DMS114 treated with DMSO at 0.1 percent for 48 hours (cell line): ENCODE measurements at regions not wholly inside any gene's neighbourhood (a gene's known extent, or its start where the extent isn't known, plus 50 kb on each side); places are given as distances from the start of the nearest gene placed in this dataset.
A peak's percentile ranks its signal among the peaks of the same experiment; 100 is the strongest.

Experiments used
- DNase-seq: peaks from one replicate; lab custom pipeline; 2025; ENCODE audit not compliant: unreplicated experiment; lab: John Stamatoyannopoulos, UW

- no peak for DNase-seq
These were observed 539.4 kb upstream of the GJE1 start for GRCh38 chr6:141593311-141593710.

GRCh38 chr6:141587482-141588266 is 545.1 kb upstream of the GJE1 start:
- DNase-seq: no peak

- DNase-seq: no peak
These were observed 551.7 kb upstream of the GJE1 start for GRCh38 chr6:141580988-141581552.

GRCh38 chr6:141580131-141580530 is 552.6 kb upstream of the GJE1 start:
- no peak for DNase-seq

- no peak for DNase-seq
These were observed 556.0 kb upstream of the GJE1 start for GRCh38 chr6:141576751-141577150.

- DNase-seq: peak; percentile 90
These were observed 569.6 kb upstream of the GJE1 start for GRCh38 chr6:141562851-141563763.

GRCh38 chr6:141562186-141562811 is 570.4 kb upstream of the GJE1 start:
- DNase-seq: peak; percentile 78

- DNase-seq: peak; percentile 73
These were observed 571.6 kb upstream of the GJE1 start for GRCh38 chr6:141561154-141561553.

GRCh38 chr6:141552463-141552862 is 580.3 kb upstream of the GJE1 start:
- no peak for DNase-seq

GRCh38 chr6:141552031-141552430 is 580.7 kb upstream of the GJE1 start:
- DNase-seq: peak; percentile 27

GRCh38 chr6:141551318-141551717 is 581.4 kb upstream of the GJE1 start:
- DNase-seq: no peak

GRCh38 chr6:141550471-141550870 is 582.3 kb upstream of the GJE1 start:
- DNase-seq: no peak

GRCh38 chr6:141548966-141549365 is 583.8 kb upstream of the GJE1 start:
- no peak for DNase-seq

- DNase-seq: peak; percentile 67
These were observed 591.0 kb upstream of the GJE1 start for GRCh38 chr6:141541581-141542324.

GRCh38 chr6:141540207-141540606 is 592.5 kb upstream of the GJE1 start:
- no peak for DNase-seq

- no peak for DNase-seq
These were observed 593.1 kb upstream of the GJE1 start for GRCh38 chr6:141539617-141540016.

GRCh38 chr6:141532211-141532610 is 600.5 kb upstream of the GJE1 start:
- no peak for DNase-seq

- DNase-seq: no peak
These were observed 601.7 kb upstream of the GJE1 start for GRCh38 chr6:141531040-141531439.

- no peak for DNase-seq
These were observed 604.1 kb upstream of the GJE1 start for GRCh38 chr6:141528596-141528995.

GRCh38 chr6:141526985-141527384 is 605.7 kb upstream of the GJE1 start:
- DNase-seq: no peak

- no peak for DNase-seq
These were observed 611.3 kb upstream of the GJE1 start for GRCh38 chr6:141521440-141521839.
